Activated CD8-positive, alpha-beta T cell treated with anti-CD3 and anti-CD28 coated beads, Interleukin-2, amount 10 ng/mL, durations not matched to agents 7 days and 5 days (primary cell): ENCODE measurements at regions not wholly inside any gene's neighbourhood (a gene's known extent, or its start where the extent isn't known, plus 50 kb on each side); places are given as distances from the start of the nearest gene placed in this dataset.

Experiments
- ATAC-seq: fragments of 150-1000 bp; cut with Tn5 transposase; one replicate; pipeline ENCODE4 v1.10.0; 2021; ENCODE audit warnings: moderate library complexity
- CTCF ChIA-PET: fragments of 350-600 bp; sonication (Branson Sonifier 250); formaldehyde crosslinking; loops from one replicate; lab custom pipeline; 2021; ENCODE audit warnings: antibody characterized with exemption; lab: Charles Lee
- POLR2A ChIA-PET: fragments of 350-600 bp; sonication (Branson Sonifier 250); formaldehyde crosslinking; loops from one replicate; lab custom pipeline; 2021; ENCODE audit warnings: antibody characterized with exemption; lab: Charles Lee
- DNase-seq: peaks from one replicate; pipeline ENCODE4 v3.0.0-alpha.2; 2020
- H3K27ac Mint-ChIP-seq: one replicate; pipeline ENCODE4 v1.8.0; 2021; ENCODE audit warnings: mild to moderate bottlenecking, mixed read lengths
- H3K27me3 Mint-ChIP-seq: one replicate; pipeline ENCODE4 v1.8.0; 2021; ENCODE audit warnings: low read depth, mixed read lengths
- H3K36me3 Mint-ChIP-seq: one replicate; pipeline ENCODE4 v1.8.0; 2021; ENCODE audit warnings: low read depth, mixed read lengths
- H3K4me1 Mint-ChIP-seq: one replicate; pipeline ENCODE4 v1.8.0; 2021; ENCODE audit warnings: low read depth, mixed read lengths
- H3K4me3 Mint-ChIP-seq: one replicate; pipeline ENCODE4 v1.8.0; 2021; ENCODE audit warnings: mild to moderate bottlenecking, mixed read lengths
- H3K9me3 Mint-ChIP-seq: one replicate; pipeline ENCODE4 v1.8.0; 2022; ENCODE audit warnings: mixed read lengths; ENCODE audit not compliant: insufficient read depth

DNA sequence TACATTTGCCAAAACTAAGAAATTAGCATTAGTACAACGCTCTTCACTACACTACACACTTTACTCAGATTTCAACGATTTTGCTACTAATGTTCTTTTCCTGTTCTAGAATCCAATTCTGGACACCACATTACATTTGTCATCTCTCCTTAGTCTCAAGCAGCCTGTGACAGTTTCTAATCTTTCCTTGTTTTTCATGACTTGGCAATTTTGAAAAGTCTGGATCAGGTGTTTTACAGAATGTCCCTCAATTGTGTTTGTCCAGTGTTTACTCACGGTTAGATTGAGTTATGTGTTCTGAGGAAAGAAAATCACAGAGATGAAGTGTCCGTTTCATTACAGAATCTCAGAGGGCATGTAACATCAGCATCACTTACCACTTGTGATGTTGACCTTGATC is 372.6 kb downstream of the TFAP2A start:
- H3K4me1 Mint-ChIP-seq, result no peaks in the 10 kb centered on the region
- ATAC-seq, result no peak

DNA sequence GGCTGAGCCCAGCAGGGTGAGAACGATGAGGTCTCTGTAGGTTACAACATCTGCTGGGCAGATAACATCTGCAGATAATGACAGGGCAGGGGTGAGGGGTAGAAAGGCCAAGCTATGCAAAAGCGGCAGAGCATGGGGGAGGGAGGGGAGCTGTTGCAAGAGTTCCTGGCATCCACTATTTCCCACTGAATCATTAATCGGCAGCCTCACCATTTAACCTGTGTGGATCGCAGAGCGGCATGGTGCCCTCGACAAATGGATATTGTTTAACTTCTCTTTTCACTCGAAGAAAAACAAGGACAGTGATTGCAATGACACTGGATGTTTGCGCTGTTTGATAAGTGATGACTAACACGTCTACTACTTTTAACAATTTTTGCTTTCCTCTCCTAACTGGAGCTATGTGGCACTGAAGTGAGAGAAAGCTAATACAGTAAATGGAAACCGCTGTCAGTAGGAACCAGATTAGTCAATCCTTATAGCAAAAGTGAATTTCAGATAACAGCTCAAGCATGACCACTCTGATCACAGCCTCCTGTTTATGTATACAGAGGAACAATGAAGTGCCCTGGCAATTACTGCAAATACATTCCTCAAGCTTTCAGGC is 381.5 kb downstream of the TFAP2A start:
- POLR2A ChIA-PET, result no interaction called here
- Mint-ChIP-seq H3K9me3 (no peaks in the 10 kb centered on the region), H3K27me3 (no peaks in the 10 kb centered on the region), H3K27ac (no peak overlapping the region), H3K36me3 (no peaks in the 10 kb centered on the region), H3K4me1 (no peaks in the 10 kb centered on the region), H3K4me3 (no peak overlapping the region)
- DNase-seq (no peak), ATAC-seq (no peak)
- CTCF ChIA-PET, result no interaction called here

More for the DNA sequence above, 372.6 kb downstream of the TFAP2A start:
- no peak for DNase-seq
- no peak overlapping the region for H3K4me3 Mint-ChIP-seq
- CTCF ChIA-PET, result interaction anchor here (1.1 kb wide), 1 partner anchor 393 kb away, joined by 4 read pairs; no protein-coding TSS in a partner anchor
- no peak overlapping the region for H3K27ac Mint-ChIP-seq
- no peaks in the 10 kb centered on the region for H3K36me3 Mint-ChIP-seq
- no peaks in the 10 kb centered on the region for H3K9me3 Mint-ChIP-seq
- no peaks in the 10 kb centered on the region for H3K27me3 Mint-ChIP-seq
- POLR2A ChIA-PET, result no interaction called here

DNA sequence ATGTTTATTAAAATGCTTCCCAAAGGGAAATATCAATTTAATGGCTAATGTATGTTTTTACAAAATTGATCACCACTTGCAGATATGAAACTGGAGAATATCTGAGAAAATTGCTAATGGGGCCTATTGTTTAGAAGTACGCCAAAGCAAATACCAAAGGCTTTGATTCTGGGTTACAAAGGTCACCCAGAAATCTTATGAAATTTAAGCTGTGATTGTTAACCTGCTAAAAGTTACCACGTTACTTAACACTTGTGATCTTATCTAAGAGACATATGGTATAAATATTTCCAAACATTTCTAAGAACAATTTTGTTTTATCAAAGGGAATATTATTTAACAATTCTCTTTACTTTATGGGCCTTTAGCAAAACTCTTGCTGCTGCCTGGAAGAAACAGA is 383.3 kb downstream of the TFAP2A start:
- Mint-ChIP-seq H3K4me3 (no peak overlapping the region), H3K27ac (no peak overlapping the region), H3K4me1 (no peaks in the 10 kb centered on the region), H3K36me3 (no peaks in the 10 kb centered on the region), H3K9me3 (no peaks in the 10 kb centered on the region), H3K27me3 (no peaks in the 10 kb centered on the region)
- DNase-seq (no peak), ATAC-seq (no peak)
- ChIA-PET POLR2A (no interaction called here), CTCF (no interaction called here)

DNA sequence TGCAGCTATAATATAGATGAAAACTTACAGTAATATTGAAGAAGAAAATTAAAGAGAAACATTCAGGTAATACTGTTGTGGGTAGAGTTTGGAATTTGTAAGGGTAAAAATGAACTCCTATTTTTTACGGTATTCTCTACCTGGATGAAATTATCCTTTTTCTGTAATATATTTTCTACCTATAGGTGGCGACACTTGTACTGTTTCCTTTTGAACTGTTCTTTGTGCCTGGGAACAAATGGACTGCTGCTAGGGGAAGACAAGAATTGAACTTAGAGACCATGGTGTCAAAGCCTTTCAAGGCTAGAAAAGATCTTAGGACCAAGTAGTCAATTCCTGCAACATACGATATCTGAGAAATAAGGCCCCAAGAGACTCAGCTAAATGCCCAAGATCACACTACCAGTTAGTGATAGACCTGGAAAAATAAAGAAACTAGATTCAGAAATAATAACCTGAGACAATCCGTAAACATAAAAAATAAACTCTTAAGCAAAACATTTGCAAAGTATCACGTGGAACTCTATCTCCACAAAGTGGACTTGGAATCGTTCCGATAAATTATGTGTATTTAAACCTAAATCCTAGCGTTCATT is 383.8 kb downstream of the TFAP2A start:
- ChIA-PET CTCF (interaction anchor here (1.6 to 2.0 kb wide), 2 partner anchors 399 to 403 kb away, joined by 5 to 13 read pairs; no protein-coding TSS in a partner anchor), POLR2A (no interaction called here)

DNA sequence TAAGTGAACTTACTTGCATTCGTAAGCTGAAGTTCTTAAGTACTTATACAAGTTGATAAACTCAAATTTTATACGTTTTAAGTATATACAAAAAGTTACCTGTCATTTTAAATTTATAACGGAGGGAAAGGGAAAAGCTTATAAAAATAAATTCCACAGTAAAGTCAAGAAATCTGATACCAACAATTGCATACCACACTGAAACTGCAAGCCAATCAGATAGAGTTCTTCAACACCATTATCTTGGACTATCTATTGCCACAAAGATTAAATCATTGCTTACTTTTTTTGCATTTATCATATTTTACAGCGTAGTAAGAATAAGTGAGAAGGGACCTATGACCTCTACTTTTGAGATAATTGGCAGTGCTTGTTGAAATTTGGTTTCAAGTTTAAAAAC is 386.7 kb downstream of the TFAP2A start:
- Mint-ChIP-seq H3K4me3 (no peak overlapping the region), H3K4me1 (no peaks in the 10 kb centered on the region), H3K9me3 (no peaks in the 10 kb centered on the region), H3K36me3 (no peaks in the 10 kb centered on the region), H3K27me3 (no peaks in the 10 kb centered on the region), H3K27ac (no peak overlapping the region)
- POLR2A ChIA-PET, result no interaction called here
- DNase-seq (no peak), ATAC-seq (no peak)
- CTCF ChIA-PET, result no interaction called here

More for the DNA sequence above, 383.8 kb downstream of the TFAP2A start:
- Mint-ChIP-seq H3K4me1 (no peaks in the 10 kb centered on the region), H3K9me3 (no peaks in the 10 kb centered on the region), H3K4me3 (no peak overlapping the region), H3K27ac (no peak overlapping the region), H3K27me3 (no peaks in the 10 kb centered on the region), H3K36me3 (no peaks in the 10 kb centered on the region)
- ATAC-seq (no peak), DNase-seq (no peak)

DNA sequence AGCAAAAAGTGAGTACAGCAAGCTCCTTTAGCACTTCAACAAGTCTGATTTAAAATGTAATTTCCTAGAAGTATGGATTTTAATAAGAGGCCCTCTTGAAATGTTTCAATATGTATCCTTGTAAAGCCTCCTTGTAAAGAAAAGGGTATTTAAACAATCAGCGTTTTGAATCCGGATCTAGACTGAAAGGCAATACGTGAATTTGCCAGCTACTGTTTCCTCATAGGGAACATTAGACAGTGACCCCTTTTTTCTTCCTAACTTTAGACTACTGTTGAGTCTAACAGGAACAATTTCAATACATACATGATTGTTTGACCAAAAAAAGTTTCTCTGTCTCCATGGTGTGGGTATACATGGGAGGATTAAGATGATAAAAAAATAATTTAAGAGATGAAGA is 395.0 kb downstream of the TFAP2A start:
- H3K27ac Mint-ChIP-seq, result no peak overlapping the region
- no peaks in the 10 kb centered on the region for H3K4me1 Mint-ChIP-seq
- no peak overlapping the region for H3K4me3 Mint-ChIP-seq
- H3K27me3 Mint-ChIP-seq, result no peaks in the 10 kb centered on the region
- H3K36me3 Mint-ChIP-seq, result no peaks in the 10 kb centered on the region
- DNase-seq, result no peak
- ChIA-PET POLR2A (no interaction called here), CTCF (no interaction called here)
- H3K9me3 Mint-ChIP-seq, result no peaks in the 10 kb centered on the region
- no peak for ATAC-seq

DNA sequence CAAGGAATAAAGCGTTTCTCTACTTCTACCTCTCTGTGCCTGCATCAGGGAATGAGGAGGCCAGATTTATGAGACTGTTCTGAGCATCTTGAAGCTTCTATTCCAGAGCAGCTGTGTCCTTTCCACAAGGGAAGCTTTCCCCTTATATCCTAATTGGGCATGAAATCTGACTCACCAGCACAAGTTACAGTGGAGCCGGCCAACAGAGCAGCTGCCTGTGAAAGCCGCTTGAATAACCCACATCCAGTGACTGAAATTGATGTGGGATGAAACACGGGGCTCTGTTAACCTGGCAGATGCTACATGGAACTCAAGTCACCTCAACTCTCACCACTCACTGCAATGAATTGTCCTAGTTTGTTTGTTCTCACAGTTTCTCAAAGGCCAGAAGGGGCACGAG is 400.3 kb downstream of the TFAP2A start:
- POLR2A ChIA-PET, result no interaction called here
- H3K27ac Mint-ChIP-seq, result no peak overlapping the region

DNA sequence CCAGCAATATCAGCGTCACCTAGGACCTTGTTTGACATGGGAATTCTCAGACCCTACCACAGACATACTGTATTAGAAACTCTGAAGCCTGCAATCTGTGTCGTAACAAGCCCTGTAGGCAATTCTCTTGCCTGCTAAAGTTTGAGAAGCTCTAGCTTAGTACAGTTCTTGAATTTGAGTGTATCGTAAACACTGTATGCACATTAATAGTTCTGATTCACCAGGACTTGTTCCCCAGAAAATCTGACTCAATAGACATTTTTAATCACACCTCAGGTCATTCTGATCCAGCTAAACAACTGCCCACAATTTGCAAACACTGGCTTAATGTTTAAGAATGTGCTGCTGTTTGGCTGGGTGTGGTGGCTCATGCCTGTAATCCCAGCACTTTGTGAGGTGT is 414.3 kb downstream of the TFAP2A start:
- DNase-seq (no peak), ATAC-seq (no peak)
- POLR2A ChIA-PET, result no interaction called here
- CTCF ChIA-PET, result no interaction called here
- no peak overlapping the region for H3K4me3 Mint-ChIP-seq
- no peaks in the 10 kb centered on the region for H3K4me1 Mint-ChIP-seq
- H3K36me3 Mint-ChIP-seq, result no peaks in the 10 kb centered on the region
- H3K27me3 Mint-ChIP-seq, result no peaks in the 10 kb centered on the region
- no peaks in the 10 kb centered on the region for H3K9me3 Mint-ChIP-seq
- no peak overlapping the region for H3K27ac Mint-ChIP-seq

More for the DNA sequence above, 400.3 kb downstream of the TFAP2A start:
- H3K4me3 Mint-ChIP-seq, result no peak overlapping the region
- no peaks in the 10 kb centered on the region for H3K36me3 Mint-ChIP-seq
- no peaks in the 10 kb centered on the region for H3K4me1 Mint-ChIP-seq
- no peak for DNase-seq
- no peaks in the 10 kb centered on the region for H3K9me3 Mint-ChIP-seq
- ATAC-seq, result no peak
- CTCF ChIA-PET, result no interaction called here
- H3K27me3 Mint-ChIP-seq, result no peaks in the 10 kb centered on the region

DNA sequence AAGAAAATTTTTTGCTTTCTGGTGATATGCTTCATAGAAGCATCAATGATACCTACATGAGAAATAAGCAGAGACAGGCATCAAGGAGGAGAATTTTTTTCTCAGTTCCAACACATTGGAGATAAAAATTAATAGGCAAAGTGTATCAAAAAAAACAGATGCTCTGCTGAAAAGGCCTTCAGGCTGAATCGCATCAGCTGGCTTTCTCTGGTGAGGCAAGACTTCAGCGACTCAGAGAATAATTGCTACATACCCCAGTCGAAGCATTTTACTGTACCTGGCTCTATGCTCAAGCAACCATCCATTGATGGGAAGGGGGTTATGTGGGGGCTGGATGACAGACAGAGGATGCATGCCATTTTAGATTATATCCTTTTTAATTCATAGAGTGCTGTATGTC is 415.1 kb downstream of the TFAP2A start:
- Mint-ChIP-seq H3K9me3 (no peaks in the 10 kb centered on the region), H3K4me1 (no peaks in the 10 kb centered on the region), H3K27me3 (no peaks in the 10 kb centered on the region), H3K4me3 (no peak overlapping the region), H3K36me3 (no peaks in the 10 kb centered on the region), H3K27ac (no peak overlapping the region)
- ATAC-seq, result no peak
- no peak for DNase-seq
- ChIA-PET POLR2A (no interaction called here), CTCF (no interaction called here)

DNA sequence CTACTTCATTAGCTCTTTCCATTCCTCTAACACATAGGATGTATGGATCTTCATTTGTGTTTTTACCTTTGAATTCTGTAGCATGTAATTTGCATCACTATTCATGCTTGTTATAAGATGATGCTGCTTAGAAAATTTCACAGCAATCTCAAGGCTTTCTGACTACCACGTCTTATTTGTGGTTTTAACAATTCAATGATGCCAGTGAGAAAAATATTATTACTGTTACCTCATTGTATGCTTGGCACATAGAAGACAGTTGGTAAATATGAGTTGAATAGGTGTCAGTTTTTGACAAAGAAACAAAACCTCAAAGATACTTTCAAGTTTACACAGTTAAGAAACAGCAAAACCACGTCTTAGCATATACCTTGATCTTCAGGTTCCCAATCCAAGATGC is 428.6 kb downstream of the TFAP2A start:
- POLR2A ChIA-PET, result no interaction called here
- no peak for DNase-seq
- Mint-ChIP-seq H3K27me3 (no peaks in the 10 kb centered on the region), H3K4me1 (no peaks in the 10 kb centered on the region), H3K4me3 (no peak overlapping the region), H3K36me3 (no peaks in the 10 kb centered on the region), H3K9me3 (no peaks in the 10 kb centered on the region), H3K27ac (no peak overlapping the region)
- CTCF ChIA-PET, result no interaction called here
- ATAC-seq, result no peak

DNA sequence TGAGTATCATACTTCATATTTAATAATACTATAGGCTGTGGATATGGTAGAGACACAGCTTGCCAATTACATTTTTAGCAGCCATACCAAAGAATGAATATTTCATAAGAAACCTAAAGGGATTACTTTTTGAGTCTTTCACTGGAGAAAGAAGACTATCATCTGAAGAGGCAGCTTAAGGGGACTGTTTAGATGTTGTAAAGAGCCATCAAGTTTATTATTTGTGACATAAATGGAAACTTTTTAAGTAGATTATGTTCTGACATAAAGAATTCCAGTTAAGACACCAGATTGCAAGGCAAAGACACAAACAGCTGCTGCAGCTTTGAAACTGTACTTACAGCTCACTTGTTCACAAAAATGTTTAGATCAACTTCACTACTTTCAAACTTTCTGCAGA is 429.4 kb downstream of the TFAP2A start:
- ATAC-seq, result no peak
- ChIA-PET POLR2A (no interaction called here), CTCF (no interaction called here)
- Mint-ChIP-seq H3K4me3 (no peak overlapping the region), H3K27ac (no peak overlapping the region), H3K9me3 (no peaks in the 10 kb centered on the region), H3K27me3 (no peaks in the 10 kb centered on the region), H3K4me1 (no peaks in the 10 kb centered on the region), H3K36me3 (no peaks in the 10 kb centered on the region)
- no peak for DNase-seq

DNA sequence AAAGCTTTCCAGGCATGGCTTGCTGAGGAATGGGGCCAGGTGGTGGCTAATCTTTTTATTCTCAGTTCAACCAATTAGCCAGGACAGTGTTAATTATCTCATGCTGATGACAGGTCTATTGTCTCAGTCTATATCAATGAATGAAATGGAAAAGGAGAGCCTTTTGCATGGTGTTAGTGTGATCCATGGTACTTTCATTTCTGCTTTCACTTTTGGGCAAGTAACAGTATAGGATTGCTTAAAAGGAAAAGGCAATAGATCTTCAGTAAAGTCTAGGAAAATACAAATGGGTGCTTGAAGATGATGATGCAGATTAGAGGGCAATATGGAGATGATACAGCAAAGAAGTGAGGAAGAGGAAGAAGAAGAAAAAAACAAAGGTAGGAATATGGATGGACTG is 430.3 kb downstream of the TFAP2A start:
- CTCF ChIA-PET, result no interaction called here
- Mint-ChIP-seq H3K9me3 (no peaks in the 10 kb centered on the region), H3K4me3 (no peak overlapping the region), H3K36me3 (no peaks in the 10 kb centered on the region), H3K4me1 (no peaks in the 10 kb centered on the region), H3K27me3 (no peaks in the 10 kb centered on the region), H3K27ac (no peak overlapping the region)
- ATAC-seq (no peak), DNase-seq (no peak)
- POLR2A ChIA-PET, result no interaction called here

DNA sequence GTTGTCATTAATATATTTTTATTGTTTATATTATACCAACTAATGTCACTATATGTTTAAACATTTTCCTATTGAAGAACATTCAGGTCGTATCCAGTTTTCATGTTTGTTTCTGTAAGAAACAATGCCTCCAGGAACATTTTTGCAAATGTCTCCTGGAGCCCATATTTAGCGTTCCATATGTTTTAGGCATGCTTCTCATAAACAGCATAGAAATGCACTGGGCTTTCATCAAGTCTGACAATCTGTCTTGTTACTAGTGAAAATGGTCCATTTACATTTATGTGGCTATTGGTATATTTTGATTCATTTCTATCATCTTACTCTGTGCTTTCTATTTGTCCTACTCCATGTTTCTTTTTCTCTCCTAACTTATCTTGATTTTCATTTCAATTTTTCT is 431.7 kb downstream of the TFAP2A start:
- ChIA-PET CTCF (no interaction called here), POLR2A (no interaction called here)
- H3K27ac Mint-ChIP-seq, result no peak overlapping the region
- H3K9me3 Mint-ChIP-seq, result no peaks in the 10 kb centered on the region
- no peaks in the 10 kb centered on the region for H3K36me3 Mint-ChIP-seq
- no peaks in the 10 kb centered on the region for H3K4me1 Mint-ChIP-seq
- no peaks in the 10 kb centered on the region for H3K27me3 Mint-ChIP-seq
- DNase-seq (no peak), ATAC-seq (no peak)
- H3K4me3 Mint-ChIP-seq, result no peak overlapping the region
